AG08396 (cell line): ENCODE measurements at regions not wholly inside any gene's neighbourhood (a gene's known extent, or its start where the extent isn't known, plus 50 kb on each side); places are given as distances from the start of the nearest gene placed in this dataset.
"Not testable (repeated sequence)": the region's sequence is repeated elsewhere in the genome, so short reads cannot be mapped to it uniquely, and the experiment has no call there.

ENCODE experiments used
- DNase-seq: peaks from one replicate; pipeline ENCODE4 v3.0.0; 2012; ENCODE audit warnings: low spot score, mixed read lengths

DNA sequence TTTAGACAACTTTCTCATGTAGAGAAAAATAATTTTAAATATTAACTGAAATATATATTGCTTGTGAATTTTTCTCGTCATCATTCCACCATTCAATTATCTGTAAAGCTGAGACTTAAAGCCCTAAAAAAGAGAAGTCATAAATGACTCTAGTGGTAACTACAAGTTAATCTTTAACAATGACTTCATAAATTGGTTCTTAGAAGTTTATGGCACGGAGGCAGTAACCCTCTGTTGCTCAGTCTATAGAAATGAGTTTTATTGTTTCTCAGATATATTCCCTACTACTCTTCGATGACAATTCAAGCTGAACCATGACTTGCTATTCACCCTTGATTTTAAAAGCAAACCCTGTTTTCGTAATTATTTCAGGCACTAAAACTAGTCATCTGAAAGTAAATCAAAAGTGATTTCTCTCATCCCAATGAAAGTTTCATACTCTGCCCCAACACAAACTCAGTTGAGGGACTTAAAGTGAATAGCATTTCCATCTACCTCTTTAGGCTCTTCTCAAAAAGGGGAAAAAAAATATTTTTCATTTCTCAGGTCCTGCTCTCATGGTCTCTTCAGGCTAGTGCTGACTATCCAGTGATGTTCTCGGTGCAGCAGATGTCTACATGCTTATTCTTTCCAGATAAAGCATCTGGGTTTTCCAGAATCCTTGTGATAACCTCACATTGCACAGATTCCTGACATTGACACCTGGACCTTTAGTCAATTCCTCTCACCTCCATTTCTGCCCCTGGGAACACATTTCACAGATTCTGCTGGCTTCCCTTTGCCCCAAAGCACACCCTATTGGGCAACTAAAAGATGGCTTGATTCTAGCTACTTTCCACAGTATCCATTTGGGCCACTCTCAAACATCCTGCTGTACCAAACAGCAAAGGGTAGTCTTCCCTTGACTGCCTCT lies 207.8 kb upstream of the LRATD1 start:
- DNase-seq = no peak

DNA sequence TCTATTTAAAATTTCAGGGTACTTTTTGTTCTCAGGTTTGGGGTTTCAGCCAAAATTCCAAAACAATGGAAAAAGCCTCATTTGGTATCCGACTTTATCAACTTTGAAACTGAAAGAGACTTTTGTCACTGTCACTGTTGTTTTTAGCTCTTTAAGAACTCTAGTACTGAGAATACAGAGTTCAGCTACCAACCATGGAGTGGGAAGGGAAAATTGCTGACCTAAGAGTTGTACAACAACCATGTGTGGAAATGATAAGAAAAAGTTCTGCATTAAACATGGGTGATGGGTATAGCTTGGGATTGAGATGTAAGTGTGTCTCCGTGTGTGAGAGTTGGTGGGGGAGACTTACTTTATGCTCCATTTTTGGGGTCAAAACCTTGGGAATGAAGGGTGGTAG lies 206.6 kb upstream of the LRATD1 start:
- no peak for DNase-seq

DNA sequence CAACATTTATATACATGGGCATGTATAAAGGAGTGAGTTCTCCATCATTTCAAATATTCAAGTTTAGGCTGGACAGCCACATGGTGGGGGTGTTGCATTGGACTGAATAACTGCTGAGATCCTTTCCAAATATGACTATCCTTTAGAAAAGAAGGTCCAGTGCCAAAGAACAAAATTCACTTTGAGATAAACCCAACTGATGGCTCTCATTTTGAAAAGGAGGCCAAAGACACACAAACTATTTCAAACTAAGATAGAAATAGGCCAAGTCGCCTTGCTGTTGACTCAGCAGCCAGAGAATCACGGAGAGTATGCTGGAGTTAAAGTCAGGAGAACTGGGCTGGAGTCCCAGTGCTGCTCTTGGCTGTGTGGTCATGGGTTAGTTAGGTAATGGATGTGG lies 204.5 kb upstream of the LRATD1 start:
- DNase-seq = peak; percentile 50

DNA sequence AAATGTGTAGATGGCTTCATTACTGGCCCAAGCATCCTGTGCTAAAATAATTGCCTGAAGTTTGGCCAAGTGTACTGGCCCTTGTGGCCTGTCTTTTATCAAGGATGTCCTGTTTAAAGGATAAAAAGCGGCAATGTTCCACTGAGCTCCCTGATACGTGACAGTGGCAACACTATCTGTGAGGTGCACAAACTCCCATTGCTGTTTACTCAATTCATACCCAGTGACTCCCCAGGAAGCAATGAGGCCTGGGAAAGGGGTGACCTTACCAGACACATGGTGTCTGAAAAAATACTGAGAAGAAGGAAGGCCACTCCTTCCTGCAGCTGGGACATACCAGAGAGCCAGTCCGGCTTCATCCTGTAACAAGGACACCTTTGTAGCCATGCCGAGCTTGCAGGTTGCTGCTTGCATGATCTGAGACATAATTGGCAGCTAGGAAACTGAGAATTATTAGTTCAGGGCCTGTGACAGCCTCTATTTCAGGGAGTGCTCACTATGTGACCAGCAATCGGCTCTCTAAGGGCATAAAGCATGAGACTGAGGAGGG lies 198.5 kb upstream of the LRATD1 start:
- DNase-seq = no peak

DNA sequence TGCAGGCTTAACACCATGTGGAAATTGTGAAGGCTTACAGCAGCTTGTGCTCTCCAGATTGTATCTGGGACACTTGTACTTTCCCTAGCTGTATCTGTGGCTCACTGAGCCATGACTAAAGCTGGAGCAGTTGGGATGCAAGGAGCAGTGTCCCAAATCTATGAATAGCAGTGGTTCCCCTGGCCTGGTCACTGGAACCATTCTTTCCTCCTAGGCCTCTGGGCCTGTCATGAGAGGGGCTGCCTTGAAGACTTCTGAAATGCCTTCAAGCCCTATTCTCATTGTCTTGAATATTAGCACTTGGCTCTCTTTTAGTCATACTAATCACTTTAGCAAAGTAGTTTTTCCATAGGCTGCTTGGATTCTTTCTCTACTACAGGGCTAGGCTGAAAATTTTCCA lies 186.8 kb upstream of the LRATD1 start:
- DNase-seq = no peak

DNA sequence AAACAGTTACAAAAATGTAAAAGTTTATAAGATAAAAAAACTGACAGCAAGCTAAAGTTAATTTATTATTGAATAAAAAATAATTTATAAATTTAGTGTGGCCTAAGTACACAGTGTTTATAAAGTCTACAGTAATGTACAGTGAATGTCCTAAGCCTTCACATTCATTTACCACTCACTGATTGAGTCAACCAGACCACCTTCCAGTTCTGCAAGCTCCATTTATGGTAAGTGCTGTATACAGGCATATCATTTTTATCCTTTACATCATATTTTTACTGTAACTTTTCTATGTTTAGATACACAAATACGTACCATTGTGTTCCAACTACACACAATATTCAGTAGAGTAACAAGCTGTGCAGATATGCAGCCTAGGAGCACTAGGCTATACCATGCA lies 184.2 kb upstream of the LRATD1 start:
- DNase-seq = no peak

DNA sequence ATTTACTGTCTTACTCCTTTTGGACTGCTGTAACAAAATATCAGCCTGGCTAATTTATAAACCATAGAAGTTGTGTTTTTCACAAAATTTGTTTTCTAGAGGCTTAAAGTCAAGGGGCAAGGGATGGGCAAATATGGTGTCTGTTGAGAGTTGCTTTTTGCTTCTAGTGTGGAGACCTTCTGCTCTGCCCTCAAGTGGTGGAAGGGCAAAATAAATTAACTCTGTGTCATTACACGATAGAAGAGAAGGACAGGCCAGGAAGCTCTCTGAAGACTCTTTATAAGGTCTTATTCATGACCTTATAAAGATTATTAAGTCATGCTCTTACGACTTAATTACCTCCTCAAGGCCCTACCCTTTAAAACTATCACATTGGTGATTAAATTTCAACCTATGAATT lies 181.2 kb upstream of the LRATD1 start:
- DNase-seq = no peak

DNA sequence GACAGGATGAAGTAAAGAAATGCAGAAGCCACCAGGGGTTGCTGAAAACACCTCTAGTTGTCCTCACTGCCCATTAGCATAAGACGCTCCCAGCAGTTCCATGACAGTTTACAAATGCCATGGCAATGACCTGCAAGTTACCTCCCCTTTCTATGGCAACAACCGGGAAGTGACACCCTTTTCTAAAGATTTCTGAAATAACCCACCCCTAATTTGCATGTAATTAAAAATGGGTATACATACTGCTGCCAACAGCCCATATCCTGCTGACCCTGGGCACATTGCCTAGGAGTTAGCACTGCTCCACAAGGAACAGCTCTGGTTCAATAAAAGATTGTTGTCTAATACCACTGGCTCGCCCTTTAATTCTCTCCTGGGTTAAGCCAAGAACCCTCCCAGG lies 178.3 kb upstream of the LRATD1 start:
- no peak for DNase-seq

DNA sequence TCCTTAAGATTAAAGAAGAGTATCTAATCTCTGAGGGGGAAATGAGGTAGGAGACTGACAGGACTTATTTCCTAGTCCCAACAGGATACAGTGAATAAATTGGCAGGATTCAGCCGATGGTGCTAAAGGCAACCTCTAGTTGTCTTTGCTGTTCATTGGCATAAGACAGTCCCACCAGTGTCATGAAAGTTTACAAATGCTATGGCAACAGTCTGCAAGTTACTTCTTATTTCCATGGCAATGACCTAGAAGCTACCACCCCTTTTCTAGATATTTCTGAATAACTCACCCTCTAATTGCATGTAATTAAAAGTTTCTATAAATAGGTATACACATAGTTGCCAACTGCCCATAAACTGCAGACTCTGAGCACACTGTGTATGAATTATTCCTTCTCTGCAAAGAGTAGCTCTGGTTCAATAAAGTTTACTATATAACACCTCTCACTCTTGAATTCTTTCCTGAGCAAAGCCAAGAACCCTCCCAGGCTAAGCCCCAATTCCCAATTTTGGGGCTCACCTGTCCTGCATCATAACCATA lies 172.7 kb upstream of the LRATD1 start:
- DNase-seq = no peak

DNA sequence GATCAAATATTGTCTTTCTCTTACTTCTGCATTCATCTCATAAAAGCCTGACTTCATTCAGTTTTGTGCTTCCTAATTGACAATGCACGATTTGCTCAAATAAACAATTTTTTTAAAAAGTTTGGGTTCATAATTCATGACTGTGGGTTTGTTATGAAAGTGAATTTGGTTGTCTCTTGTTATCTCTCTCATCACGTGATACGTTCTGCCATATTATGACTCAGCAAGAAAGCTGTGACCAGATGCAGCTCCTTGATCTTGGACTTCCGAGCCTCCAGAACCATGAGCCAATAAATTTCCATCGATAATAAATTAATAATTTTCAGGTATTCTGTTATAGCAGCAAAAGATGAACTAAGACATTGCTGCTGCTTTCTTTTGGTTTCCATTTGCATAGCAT lies 156.5 kb upstream of the LRATD1 start:
- no peak for DNase-seq

DNA sequence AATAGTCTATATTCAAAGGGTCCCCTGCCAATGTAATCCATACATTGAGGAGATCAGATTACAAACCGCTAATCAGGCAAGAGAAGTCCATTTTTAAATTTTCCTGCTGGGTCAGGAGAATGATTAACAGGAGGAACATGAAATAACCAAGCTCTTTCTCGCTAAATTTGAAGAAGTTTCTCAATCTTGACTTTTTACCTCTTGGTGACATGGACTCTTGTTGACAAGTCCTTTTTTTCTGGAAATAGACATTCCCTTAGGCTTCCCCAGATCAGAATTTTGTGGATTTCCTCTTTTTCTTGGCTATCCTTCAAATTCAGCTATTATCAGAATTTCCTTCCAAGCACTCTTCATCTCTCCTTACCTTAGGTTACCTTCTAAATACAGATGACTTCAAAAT lies 153.0 kb upstream of the LRATD1 start:
- DNase-seq = no peak

DNA sequence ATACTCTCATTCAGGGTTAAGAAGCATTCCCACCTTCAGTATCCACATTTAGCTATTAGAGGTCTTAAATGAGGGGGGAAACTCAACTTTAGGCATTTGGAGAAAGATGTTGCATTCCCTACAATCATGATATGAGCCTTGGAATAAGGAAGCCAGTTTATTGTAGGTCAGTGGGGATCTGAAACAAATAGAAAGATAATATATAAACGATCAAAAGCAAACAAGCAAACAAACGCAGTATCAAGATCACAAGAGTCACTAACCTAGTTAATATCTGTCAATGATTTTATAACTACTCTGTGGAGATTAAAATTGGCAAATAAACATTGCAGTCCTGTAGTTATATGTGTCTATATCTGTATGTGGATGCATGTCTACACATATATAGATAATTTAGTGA lies 152.4 kb upstream of the LRATD1 start:
- DNase-seq = no peak

DNA sequence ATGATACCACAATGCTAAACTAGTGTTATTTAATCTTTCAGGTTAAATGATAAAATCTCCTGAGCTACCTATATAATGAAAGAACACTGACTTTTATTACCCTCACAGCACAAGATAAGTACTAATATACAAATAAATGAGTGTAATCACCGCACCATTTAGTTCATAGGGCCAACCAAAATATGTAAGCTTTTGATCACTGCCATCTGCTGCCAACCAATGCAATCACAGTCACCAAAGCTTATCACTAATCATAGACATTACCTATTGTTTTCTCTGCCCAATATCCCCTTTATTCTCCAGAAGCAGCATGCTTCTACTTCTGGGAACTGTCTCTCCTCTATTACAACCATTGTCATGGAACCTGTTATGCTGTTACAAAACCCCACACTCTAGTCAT lies 151.6 kb upstream of the LRATD1 start:
- DNase-seq = no peak

DNA sequence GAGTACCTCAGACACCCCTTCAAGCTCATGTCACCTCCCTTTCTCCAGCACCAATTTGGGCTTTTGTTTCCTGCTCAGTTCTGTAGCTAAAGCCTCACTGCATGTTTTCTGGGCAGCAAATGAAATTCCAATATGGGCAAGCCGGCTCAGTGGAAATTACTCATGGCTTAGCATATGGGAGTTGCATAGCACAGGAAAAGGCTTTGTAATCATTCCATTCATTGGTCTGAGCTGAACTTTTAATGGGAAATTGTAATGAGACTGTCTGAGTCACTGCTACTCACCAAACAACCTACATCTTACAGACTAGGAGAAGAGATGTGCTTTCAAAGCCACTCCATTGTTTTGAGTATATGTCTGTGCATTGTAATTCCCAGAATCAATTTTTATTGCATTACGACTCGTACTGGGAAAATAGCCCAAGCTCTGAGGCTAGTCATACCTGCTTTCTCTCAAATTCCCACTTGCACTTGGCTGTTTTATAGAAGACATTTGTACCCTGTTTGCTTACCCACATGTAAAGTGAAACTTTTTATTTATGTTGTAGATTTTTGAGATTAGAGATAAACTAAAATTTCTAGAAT lies 139.5 kb upstream of the LRATD1 start:
- DNase-seq = peak; percentile 59

DNA sequence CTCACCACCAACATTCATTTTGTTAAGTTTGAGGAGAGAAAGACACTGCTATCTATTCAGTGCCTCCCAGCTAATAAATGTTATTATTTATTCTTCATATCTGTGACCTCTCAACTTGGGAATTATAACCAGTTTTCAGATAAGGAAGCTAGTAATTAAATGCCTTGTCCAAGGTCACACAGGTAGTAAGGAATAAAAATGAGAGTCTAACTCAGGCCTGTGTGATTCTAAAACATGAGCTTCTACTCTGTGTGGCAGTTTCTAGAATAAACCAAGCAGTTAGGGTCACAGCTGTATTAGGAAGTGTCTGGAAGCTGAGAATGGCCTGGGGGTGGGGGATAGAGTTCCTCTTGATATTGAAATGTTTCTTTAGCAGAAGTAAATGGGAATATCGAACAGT lies 137.8 kb upstream of the LRATD1 start:
- DNase-seq = no peak

DNA sequence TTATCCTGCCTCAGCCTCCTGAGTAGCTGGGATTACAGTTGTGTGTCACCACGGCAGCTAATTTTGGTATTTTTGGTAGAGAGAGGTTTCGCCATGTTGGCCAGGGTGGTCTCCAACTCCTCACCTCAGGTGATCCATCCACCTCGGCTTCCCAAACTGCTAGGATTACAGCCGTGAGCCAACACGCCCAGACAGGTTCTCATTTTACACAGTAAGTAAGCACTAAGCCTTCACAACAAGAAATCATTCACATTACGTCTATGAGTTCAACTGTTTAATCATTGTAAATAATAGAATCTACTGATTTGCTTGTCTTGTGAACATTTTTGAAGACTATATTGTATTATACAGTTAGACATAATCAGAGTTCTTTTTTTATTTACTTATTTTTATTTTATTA lies 131.5 kb upstream of the LRATD1 start:
- DNase-seq = no peak

DNA sequence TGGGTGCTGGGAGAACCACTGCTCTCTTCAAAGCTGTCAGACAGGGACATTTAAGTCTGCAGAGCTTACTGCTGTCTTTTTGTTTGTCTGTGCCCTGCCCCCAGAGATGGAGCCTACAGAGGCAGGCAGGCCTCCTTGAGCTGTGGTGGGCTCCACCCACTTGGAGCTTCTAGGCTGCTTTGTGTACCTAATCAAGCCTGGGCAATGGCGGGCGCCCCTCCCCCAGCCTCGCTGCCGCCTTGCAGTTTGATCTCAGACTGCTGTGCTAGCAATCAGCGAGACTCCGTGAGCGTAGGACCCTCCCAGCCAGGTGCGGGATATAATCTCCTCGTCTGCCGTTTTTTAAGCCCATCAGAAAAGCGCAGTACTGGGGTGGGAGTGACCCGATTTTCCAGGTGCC lies 125.6 kb upstream of the LRATD1 start:
- not testable (repeated sequence) for DNase-seq

DNA sequence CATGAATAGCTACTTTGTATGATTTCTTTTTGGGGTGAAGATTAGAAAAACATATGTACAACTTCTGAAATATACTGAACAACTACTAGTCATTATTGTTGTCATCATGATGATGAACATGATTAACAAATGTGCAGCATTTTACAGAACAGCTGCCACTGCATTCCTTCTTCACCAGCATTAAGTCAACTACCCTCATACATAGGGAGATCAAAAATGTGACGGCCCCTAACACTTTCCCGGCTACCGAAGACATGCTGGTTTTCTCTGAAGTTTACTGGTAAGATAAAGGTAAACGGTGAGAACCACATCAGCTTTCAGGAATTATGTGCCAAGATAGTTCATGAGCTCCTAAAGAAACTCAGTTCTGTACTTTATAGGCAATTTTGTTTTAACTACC lies 121.0 kb upstream of the LRATD1 start:
- DNase-seq = no peak

DNA sequence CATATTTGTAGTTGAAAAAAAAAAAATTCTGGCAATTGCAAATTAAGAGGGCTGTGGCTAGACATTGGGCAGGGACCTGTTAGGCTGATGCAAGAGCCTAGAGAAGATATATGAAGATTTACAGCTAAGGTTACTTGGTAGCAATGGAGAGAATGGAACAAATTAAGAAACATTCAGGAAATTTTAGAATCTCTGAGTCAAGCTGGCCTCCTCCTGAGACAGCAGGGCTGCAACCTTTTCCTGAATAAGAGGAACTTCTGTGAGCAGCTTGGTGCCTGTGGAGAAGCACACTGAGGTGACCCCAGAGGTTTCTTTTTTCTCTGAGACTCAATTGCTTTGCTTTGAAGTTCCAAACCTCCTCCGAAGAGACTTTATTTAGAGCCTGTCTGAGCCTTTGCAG lies 118.6 kb upstream of the LRATD1 start:
- no peak for DNase-seq

DNA sequence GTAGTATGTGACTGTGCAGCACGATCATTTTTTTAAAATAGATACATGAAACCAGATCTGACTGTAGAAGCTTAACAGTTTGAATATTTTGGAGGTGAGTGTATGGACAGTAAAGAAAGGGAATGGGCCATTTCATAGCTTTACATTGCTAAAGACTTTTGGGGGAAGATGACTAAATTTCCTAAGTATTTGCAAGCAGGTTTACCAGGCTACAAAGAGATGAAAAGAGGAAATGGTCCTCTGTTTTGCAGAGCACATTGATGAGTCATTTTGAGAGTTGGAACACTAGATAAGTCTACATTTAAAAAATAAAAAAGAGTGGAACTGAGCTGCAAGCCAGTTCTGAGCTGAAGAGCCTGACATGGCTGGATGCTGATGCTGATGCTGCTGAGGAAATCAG lies 115.7 kb upstream of the LRATD1 start:
- peak; percentile 39 for DNase-seq

DNA sequence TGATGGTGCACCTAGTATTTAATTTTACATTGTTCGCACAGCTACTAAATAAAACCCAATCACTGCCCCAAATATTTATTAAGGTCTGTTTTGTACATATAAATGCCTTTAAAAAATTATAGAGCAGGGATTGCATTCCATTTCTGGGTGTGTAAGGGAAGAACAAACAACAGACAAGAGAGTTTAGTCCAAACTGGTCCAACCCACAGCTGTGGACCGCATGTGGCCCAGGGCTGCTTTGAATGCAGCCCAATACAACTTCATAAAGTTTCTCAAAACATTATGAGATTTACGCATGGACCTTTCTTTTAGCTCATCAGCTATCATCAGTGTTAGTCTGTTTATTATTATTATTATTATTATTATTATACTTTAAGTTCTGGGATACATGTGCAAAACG lies 114.8 kb upstream of the LRATD1 start:
- DNase-seq = no peak

DNA sequence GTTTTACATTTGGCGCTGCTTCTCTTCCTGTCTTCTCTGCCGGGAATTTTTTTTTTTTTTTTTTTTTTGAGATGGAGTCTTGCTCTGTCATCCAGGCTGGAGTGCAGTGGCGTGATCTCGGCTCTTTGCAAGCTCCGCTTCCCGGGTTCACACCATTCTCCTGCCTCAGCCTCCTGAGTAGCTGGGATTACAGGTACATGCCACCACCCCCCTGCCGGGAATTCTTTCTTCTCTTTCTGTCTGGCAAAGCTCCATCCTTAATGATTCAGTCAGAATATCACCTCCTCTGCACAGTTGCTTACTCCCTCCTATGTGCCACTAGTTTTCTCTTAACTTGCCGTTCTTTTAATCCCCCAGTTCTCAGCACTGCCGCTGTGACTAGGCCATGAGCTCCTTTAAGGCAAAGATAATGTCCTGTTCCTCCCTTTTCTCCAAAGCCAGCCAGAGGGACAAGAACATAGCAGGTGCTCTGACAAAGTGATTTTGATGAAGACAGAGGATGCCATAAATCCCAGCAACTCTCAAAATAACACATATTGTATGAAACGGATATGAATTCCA lies 112.1 kb upstream of the LRATD1 start:
- no peak for DNase-seq
